ENCODE measurements at regions not wholly inside any gene's neighbourhood (a gene's known extent, or its start where the extent isn't known, plus 50 kb on each side); places are given as distances from the start of the nearest gene placed in this dataset.

DNA sequence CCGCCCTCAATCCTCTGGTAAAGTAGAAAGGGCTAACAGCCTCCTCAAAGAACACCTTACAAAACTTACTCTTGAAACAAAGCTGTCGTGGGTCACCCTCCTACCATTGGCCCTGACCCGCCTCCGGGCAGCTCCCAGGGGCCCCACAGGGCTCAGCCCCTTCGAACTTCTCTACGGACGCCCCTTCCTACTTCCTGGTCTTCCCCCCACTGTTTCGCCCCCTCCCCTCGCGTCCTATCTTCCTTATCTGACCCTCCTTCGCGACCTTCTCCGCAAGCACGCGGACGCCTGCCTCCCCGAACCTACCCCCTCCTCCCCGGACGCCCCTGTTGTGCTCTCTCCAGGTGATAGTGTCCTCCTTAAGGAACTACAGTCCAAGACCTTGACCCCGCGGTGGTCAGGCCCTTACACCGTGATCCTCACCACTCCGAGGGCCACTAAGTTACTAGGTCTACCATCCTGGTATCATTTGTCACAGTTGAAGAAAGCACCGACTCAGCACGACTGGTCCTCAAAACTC is 963.1 kb downstream of the RPA4 start:
- Histone ChIP-seq H3K27me3 (no peaks in the 10 kb centered on the region), H3K4me3 (no peak overlapping the region), H3K36me3 (no peaks in the 10 kb centered on the region), H3K9me3 (no peaks in the 10 kb centered on the region), H3K27ac (no peak overlapping the region), H3K4me1 (no peaks in the 10 kb centered on the region)
- DNase-seq (ENCODE audit: low spot score in 2 of 2) = no peak
- TF ChIP-seq POLR2A (IDR thresholded peaks at IDR 0.05) = no peak
- TF ChIP-seq, protein P1, sequence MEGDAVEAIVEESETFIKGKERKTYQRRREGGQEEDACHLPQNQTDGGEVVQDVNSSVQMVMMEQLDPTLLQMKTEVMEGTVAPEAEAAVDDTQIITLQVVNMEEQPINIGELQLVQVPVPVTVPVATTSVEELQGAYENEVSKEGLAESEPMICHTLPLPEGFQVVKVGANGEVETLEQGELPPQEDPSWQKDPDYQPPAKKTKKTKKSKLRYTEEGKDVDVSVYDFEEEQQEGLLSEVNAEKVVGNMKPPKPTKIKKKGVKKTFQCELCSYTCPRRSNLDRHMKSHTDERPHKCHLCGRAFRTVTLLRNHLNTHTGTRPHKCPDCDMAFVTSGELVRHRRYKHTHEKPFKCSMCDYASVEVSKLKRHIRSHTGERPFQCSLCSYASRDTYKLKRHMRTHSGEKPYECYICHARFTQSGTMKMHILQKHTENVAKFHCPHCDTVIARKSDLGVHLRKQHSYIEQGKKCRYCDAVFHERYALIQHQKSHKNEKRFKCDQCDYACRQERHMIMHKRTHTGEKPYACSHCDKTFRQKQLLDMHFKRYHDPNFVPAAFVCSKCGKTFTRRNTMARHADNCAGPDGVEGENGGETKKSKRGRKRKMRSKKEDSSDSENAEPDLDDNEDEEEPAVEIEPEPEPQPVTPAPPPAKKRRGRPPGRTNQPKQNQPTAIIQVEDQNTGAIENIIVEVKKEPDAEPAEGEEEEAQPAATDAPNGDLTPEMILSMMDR (IDR thresholded peaks at IDR 0.05) = no peak
- WGBS, 2 donors = 95% methylated on average over 18 to 25 of the region's 25 CpGs

- no peak overlapping the region for H3K4me3 ChIP-seq
- 92 to 94% methylated on average over 25 of the region's 25 CpGs for WGBS, 2 donors
- no peak for DNase-seq (ENCODE audit: low spot score in 2 of 2)
- H3K4me1 ChIP-seq = no peaks in the 10 kb centered on the region
- no peaks in the 10 kb centered on the region for H3K9me3 ChIP-seq
- TF ChIP-seq POLR2A (IDR thresholded peaks at IDR 0.05) (no peak), EP300 (IDR thresholded peaks at IDR 0.05) (no peak)
- TF ChIP-seq, protein P1 (IDR thresholded peaks at IDR 0.05) = no peak
- no peak overlapping the region for H3K27ac ChIP-seq
- H3K27me3 ChIP-seq = peaks cover 0 to 4% of the 10 kb centered on the region in 2 donors
- H3K36me3 ChIP-seq = no peaks in the 10 kb centered on the region
Observed at GRCh38 chrX:97847885-97848679, 964.4 kb downstream of the RPA4 start.

- no peak for DNase-seq (ENCODE audit: low spot score in 2 of 2)
- no peak overlapping the region for H3K4me3 ChIP-seq
- H3K36me3 ChIP-seq = no peaks in the 10 kb centered on the region
- peaks cover 0 to 4% of the 10 kb centered on the region in 2 donors for H3K27me3 ChIP-seq
- no peaks in the 10 kb centered on the region for H3K9me3 ChIP-seq
- no peak overlapping the region for H3K27ac ChIP-seq
- TF ChIP-seq, protein P1 (IDR thresholded peaks at IDR 0.05) = no peak
- TF ChIP-seq EP300 (IDR thresholded peaks at IDR 0.05) (no peak), POLR2A (IDR thresholded peaks at IDR 0.05) (no peak)
- no peaks in the 10 kb centered on the region for H3K4me1 ChIP-seq
Observed at GRCh38 chrX:97849951-97850350, 966.2 kb downstream of the RPA4 start.

DNA sequence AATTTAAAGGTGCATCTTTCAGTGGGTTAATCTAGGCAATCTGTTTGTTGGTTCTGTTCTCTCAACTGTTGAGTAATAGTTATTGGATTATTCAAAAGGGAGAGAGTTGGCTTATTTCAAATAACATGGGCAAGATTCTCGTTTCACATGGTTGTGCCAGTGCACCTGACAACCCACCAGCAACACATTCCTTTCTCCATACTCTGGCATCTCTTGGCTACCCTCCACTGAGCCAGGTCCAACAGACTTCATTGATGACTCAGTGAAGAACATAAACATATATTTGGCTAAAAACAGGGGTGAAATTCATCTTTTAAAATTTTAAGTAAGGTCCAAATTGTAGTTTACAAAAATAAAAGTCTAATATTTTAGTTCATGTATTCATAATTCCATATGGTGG is 967.2 kb downstream of the RPA4 start:
- no peak for DNase-seq (ENCODE audit: low spot score in 2 of 2)
- H3K4me1 ChIP-seq = no peaks in the 10 kb centered on the region
- peaks cover 0 to 4% of the 10 kb centered on the region in 2 donors for H3K27me3 ChIP-seq
- no peaks in the 10 kb centered on the region for H3K36me3 ChIP-seq
- no peak overlapping the region for H3K27ac ChIP-seq
- H3K9me3 ChIP-seq = no peaks in the 10 kb centered on the region
- 58 to 77% methylated on average over 1 of the region's 1 CpG for WGBS, 2 donors
- no peak overlapping the region for H3K4me3 ChIP-seq
- TF ChIP-seq, protein P1 (IDR thresholded peaks at IDR 0.05) = no peak
- TF ChIP-seq POLR2A (IDR thresholded peaks at IDR 0.05) = no peak
- no peak for TF ChIP-seq EP300 (IDR thresholded peaks at IDR 0.05)

GRCh38 chrX:97854086-97854485 is 970.4 kb downstream of the RPA4 start:
- H3K4me1 ChIP-seq = no peaks in the 10 kb centered on the region
- H3K9me3 ChIP-seq = no peaks in the 10 kb centered on the region
- no peak for DNase-seq (ENCODE audit: low spot score in 2 of 2)
- 19 to 71% methylated on average over 2 of the region's 2 CpGs for WGBS, 2 donors
- H3K4me3 ChIP-seq = no peak overlapping the region
- H3K27me3 ChIP-seq = peaks cover 0 to 10% of the 10 kb centered on the region in 2 donors
- TF ChIP-seq EP300 (IDR thresholded peaks at IDR 0.05) = no peak
- TF ChIP-seq, protein P1 (IDR thresholded peaks at IDR 0.05) = no peak
- TF ChIP-seq POLR2A (IDR thresholded peaks at IDR 0.05) = no peak
- no peaks in the 10 kb centered on the region for H3K36me3 ChIP-seq
- no peak overlapping the region for H3K27ac ChIP-seq
